PC-9 (cell line): ENCODE measurements at regions not wholly inside any gene's neighbourhood (a gene's known extent, or its start where the extent isn't known, plus 50 kb on each side); places are given as distances from the start of the nearest gene placed in this dataset.

Experiments used
- BruUV-seq: library from RNA; stranded (reverse); fragments of 400-500 nt; replicated peaks from 2 replicates; lab custom pipeline; 2021; lab: Mats Ljungman, UMichigan
- CTCF ChIA-PET: fragments of 300-600 bp; sonication (Branson Sonifier 250); formaldehyde crosslinking; loops from one replicate; lab custom pipeline; 2022; ENCODE audit warnings: antibody characterized with exemption; lab: Charles Lee
- POLR2A ChIA-PET: fragments of 300-600 bp; sonication (Branson Sonifier 250); formaldehyde crosslinking; loops from one replicate; lab custom pipeline; 2022; ENCODE audit warnings: antibody characterized with exemption; ENCODE audit not compliant: unreplicated experiment; lab: Charles Lee
- DNase-seq, 2 experiments: peaks; one replicate each; pipeline versions ENCODE4 v3.0.0 to v3.0.0-alpha.2; 2015 to 2022; ENCODE audit warnings: mixed read lengths in 1 of 2
- H2AFZ ChIP-seq: fragments of 200-600 bp; sonication (generic); 2 replicates; pipeline ENCODE4 v1.8.1; 2017; ENCODE audit warnings: antibody characterized with exemption
- H3F3A ChIP-seq: fragments of 200-600 bp; sonication (generic); 2 replicates; pipeline ENCODE4 v1.8.1; 2017; ENCODE audit warnings: antibody characterized with exemption, mild to moderate bottlenecking, low read depth; ENCODE audit not compliant: insufficient read depth
- H3K27ac ChIP-seq: fragments of 200-600 bp; sonication (generic); 2 replicates; pipeline ENCODE4 v1.6.1; 2016; ENCODE audit warnings: mixed run types
- H3K27me3 ChIP-seq: fragments of 200-600 bp; sonication (generic); 2 replicates; pipeline ENCODE4 v1.6.1; 2016; ENCODE audit warnings: low read depth, mixed run types; ENCODE audit not compliant: insufficient read depth
- H3K36me3 ChIP-seq: fragments of 200-600 bp; sonication (generic); 2 replicates; pipeline ENCODE4 v1.6.1; 2016; ENCODE audit warnings: low read depth, mixed run types
- H3K4me1 ChIP-seq: fragments of 200-600 bp; sonication (generic); replicated peaks from 2 replicates; pipeline ENCODE4 v1.6.1; 2016; ENCODE audit warnings: mixed run types; ENCODE audit not compliant: insufficient read depth
- H3K4me2 ChIP-seq: fragments of 200-600 bp; sonication (generic); 2 replicates; pipeline ENCODE4 v1.6.1; 2017; ENCODE audit warnings: mixed run types
- H3K4me3 ChIP-seq: fragments of 200-600 bp; sonication (generic); 2 replicates; pipeline ENCODE4 v1.6.1; 2016; ENCODE audit warnings: mixed run types
- H3K79me2 ChIP-seq: fragments of 200-600 bp; sonication (generic); 2 replicates; pipeline ENCODE4 v1.6.1; 2017; ENCODE audit warnings: low read depth, mixed run types
- H3K9me2 ChIP-seq: fragments of 200-600 bp; sonication (generic); 2 replicates; pipeline ENCODE4 v1.8.1; 2017; ENCODE audit warnings: mild to moderate bottlenecking; ENCODE audit not compliant: insufficient read depth
- H3K9me3 ChIP-seq: fragments of 200-600 bp; sonication (generic); 2 replicates; pipeline ENCODE4 v1.8.1; 2016; ENCODE audit warnings: low read depth; ENCODE audit not compliant: insufficient read depth
- H4K20me1 ChIP-seq: fragments of 200-600 bp; sonication (generic); 2 replicates; pipeline ENCODE4 v1.8.1; 2017; ENCODE audit not compliant: insufficient read depth
- CTCF ChIP-seq: fragments of 200-600 bp; sonication (generic); conservative IDR thresholded peaks from 2 replicates; pipeline ENCODE4 v1.6.1; 2017; ENCODE audit warnings: mixed run types, antibody characterized with exemption, mild to moderate bottlenecking, moderate library complexity
- EZH2 ChIP-seq: fragments of 200-600 bp; sonication (generic); IDR thresholded peaks from 2 replicates; pipeline ENCODE4 v1.8.0; 2017; ENCODE audit warnings: antibody characterized with exemption, low read depth
- intact Hi-C: fragments of 100-400 bp; cut with micrococcal nuclease; formaldehyde crosslinking; loops from one replicate; pipeline ENCODE4 v1.10.0; 2022; ENCODE audit not compliant: unreplicated experiment

- Histone ChIP-seq H3K27ac (no peak overlapping the region), H3K9me2 (no peaks in the 10 kb centered on the region), H3K79me2 (no peaks in the 10 kb centered on the region), H3F3A (no peaks in the 10 kb centered on the region), H3K4me3 (no peak overlapping the region), H3K36me3 (no peaks in the 10 kb centered on the region), H2AFZ (no peak overlapping the region), H3K9me3 (no peaks in the 10 kb centered on the region; the same call in 1 of the 2 replicates), H3K4me2 (no peak overlapping the region), H3K4me1 (no peaks in the 10 kb centered on the region), H4K20me1 (no peaks in the 10 kb centered on the region), H3K27me3 (no peaks in the 10 kb centered on the region)
- CTCF ChIA-PET = no interaction called here
- TF ChIP-seq EZH2 (no peak), CTCF (no peak)
- POLR2A ChIA-PET = no interaction called here
- no peak for DNase-seq
- BruUV-seq = no TSS peak
- intact Hi-C loops = no loop called here
These were observed 92.4 kb downstream of the ZNF365 start for GRCh38 chr10:62466590-62466989.

GRCh38 chr10:62467527-62467926 is 93.4 kb downstream of the ZNF365 start:
- H3K27ac ChIP-seq = no peak overlapping the region
- CTCF ChIA-PET = no interaction called here
- BruUV-seq = no TSS peak
- no peaks in the 10 kb centered on the region; the same call in 1 of the 2 replicates for H3K9me3 ChIP-seq
- no peaks in the 10 kb centered on the region for H3K9me2 ChIP-seq
- H4K20me1 ChIP-seq = no peaks in the 10 kb centered on the region
- POLR2A ChIA-PET = no interaction called here
- H3K36me3 ChIP-seq = no peaks in the 10 kb centered on the region
- H3K4me1 ChIP-seq = no peaks in the 10 kb centered on the region
- no peak overlapping the region for H3K4me2 ChIP-seq
- DNase-seq = no peak
- H3K27me3 ChIP-seq = no peaks in the 10 kb centered on the region
- no peak overlapping the region for H3K4me3 ChIP-seq
- intact Hi-C loops = no loop called here
- H3K79me2 ChIP-seq = no peaks in the 10 kb centered on the region
- H3F3A ChIP-seq = no peaks in the 10 kb centered on the region
- no peak overlapping the region for H2AFZ ChIP-seq
- no peak for TF ChIP-seq EZH2
- no peak for TF ChIP-seq CTCF

GRCh38 chr10:62471711-62472110 is 97.5 kb downstream of the ZNF365 start:
- Histone ChIP-seq H3K4me2 (no peak overlapping the region), H3K36me3 (no peaks in the 10 kb centered on the region), H3K4me1 (no peaks in the 10 kb centered on the region), H3K9me3 (no peaks in the 10 kb centered on the region), H2AFZ (no peak overlapping the region), H3K79me2 (no peaks in the 10 kb centered on the region), H3F3A (no peaks in the 10 kb centered on the region), H3K27me3 (no peaks in the 10 kb centered on the region), H3K4me3 (no peak overlapping the region), H4K20me1 (no peaks in the 10 kb centered on the region), H3K27ac (no peak overlapping the region), H3K9me2 (no peaks in the 10 kb centered on the region)
- intact Hi-C loops = no loop called here
- POLR2A ChIA-PET = no interaction called here
- TF ChIP-seq CTCF (no peak), EZH2 (no peak)
- BruUV-seq = no TSS peak
- CTCF ChIA-PET = no interaction called here
- DNase-seq = no peak
